ENCODE measurements at regions not wholly inside any gene's neighbourhood (a gene's known extent, or its start where the extent isn't known, plus 50 kb on each side); places are given as distances from the start of the nearest gene placed in this dataset.
"Not testable (repeated sequence)": the region's sequence is repeated elsewhere in the genome, so short reads cannot be mapped to it uniquely, and the experiment has no call there.

GRCh38 chr2:195106681-195107380, 550.2 kb upstream of the SLC39A10 start:
- no peaks in the 10 kb centered on the region for H3K36me3 Mint-ChIP-seq (ENCODE audit: insufficient read depth, unreplicated experiment)
- H3K4me1 Mint-ChIP-seq (ENCODE audit: insufficient read depth, unreplicated experiment), result no peaks in the 10 kb centered on the region
- DNase-seq (ENCODE audit: unreplicated experiment), result no peak
- CTCF ChIA-PET, result no interaction called here
- POLR2A ChIA-PET, result no interaction called here
- BruUV-seq (replicated peaks), result no TSS peak
- intact Hi-C loops (cut with micrococcal nuclease), result no loop called here
- TF ChIP-seq CTCF (IDR thresholded peaks at IDR 0.05; ENCODE audit: unreplicated experiment), result no peak
- peaks cover 6% of the 10 kb centered on the region for H3K9me3 Mint-ChIP-seq (ENCODE audit: unreplicated experiment)
- H3K4me3 Mint-ChIP-seq (ENCODE audit: unreplicated experiment), result no peak overlapping the region
- H3K27ac Mint-ChIP-seq (ENCODE audit: low read depth, unreplicated experiment), result no peak overlapping the region
- no peaks in the 10 kb centered on the region for H3K27me3 Mint-ChIP-seq (ENCODE audit: insufficient read depth, unreplicated experiment)

GRCh38 chr2:195105581-195105980, 551.4 kb upstream of the SLC39A10 start:
- H3K27ac Mint-ChIP-seq (ENCODE audit: low read depth, unreplicated experiment), result no peak overlapping the region
- BruUV-seq (replicated peaks), result no TSS peak
- no peaks in the 10 kb centered on the region for H3K36me3 Mint-ChIP-seq (ENCODE audit: insufficient read depth, unreplicated experiment)
- CTCF ChIA-PET, result no interaction called here
- no peak for DNase-seq (ENCODE audit: unreplicated experiment)
- peaks cover 6% of the 10 kb centered on the region for H3K9me3 Mint-ChIP-seq (ENCODE audit: unreplicated experiment)
- no peaks in the 10 kb centered on the region for H3K4me1 Mint-ChIP-seq (ENCODE audit: insufficient read depth, unreplicated experiment)
- H3K4me3 Mint-ChIP-seq (ENCODE audit: unreplicated experiment), result no peak overlapping the region
- intact Hi-C loops (cut with micrococcal nuclease), result no loop called here
- no peak for TF ChIP-seq CTCF (IDR thresholded peaks at IDR 0.05; ENCODE audit: unreplicated experiment)
- H3K27me3 Mint-ChIP-seq (ENCODE audit: insufficient read depth, unreplicated experiment), result no peaks in the 10 kb centered on the region
- POLR2A ChIA-PET, result interaction anchor here (0.7 kb wide), 1 partner anchor 1019 kb away, joined by 3 read pairs; no protein-coding TSS in a partner anchor

- no TSS peak for BruUV-seq (replicated peaks)
- DNase-seq (ENCODE audit: unreplicated experiment), result peak; percentile 55
Measured at GRCh38 chr2:195094330-195094729, 562.7 kb upstream of the SLC39A10 start.

GRCh38 chr2:195092341-195092740, 564.7 kb upstream of the SLC39A10 start:
- intact Hi-C loops (cut with micrococcal nuclease), result no loop called here
- CTCF ChIA-PET, result interaction anchor here (0.6 kb wide), 4 partner anchors 17 to 965 kb away, joined by 3 to 5 read pairs (median 3); no protein-coding TSS in a partner anchor
- no peak overlapping the region for H3K4me3 Mint-ChIP-seq (ENCODE audit: unreplicated experiment)
- H3K27ac Mint-ChIP-seq (ENCODE audit: low read depth, unreplicated experiment), result no peak overlapping the region
- no peak for TF ChIP-seq CTCF (IDR thresholded peaks at IDR 0.05; ENCODE audit: unreplicated experiment)
- POLR2A ChIA-PET, result interaction anchor here (0.7 kb wide), 1 partner anchor 57 kb away, joined by 3 read pairs; no protein-coding TSS in a partner anchor
- no TSS peak for BruUV-seq (replicated peaks)
- H3K36me3 Mint-ChIP-seq (ENCODE audit: insufficient read depth, unreplicated experiment), result no peaks in the 10 kb centered on the region
- no peak for DNase-seq (ENCODE audit: unreplicated experiment)
- no peaks in the 10 kb centered on the region for H3K27me3 Mint-ChIP-seq (ENCODE audit: insufficient read depth, unreplicated experiment)
- H3K9me3 Mint-ChIP-seq (ENCODE audit: unreplicated experiment), result no peaks in the 10 kb centered on the region
- no peaks in the 10 kb centered on the region for H3K4me1 Mint-ChIP-seq (ENCODE audit: insufficient read depth, unreplicated experiment)

More at GRCh38 chr2:195094330-195094729, 562.7 kb upstream of the SLC39A10 start:
- H3K9me3 Mint-ChIP-seq (ENCODE audit: unreplicated experiment), result no peaks in the 10 kb centered on the region
- CTCF ChIA-PET, result no interaction called here
- no peaks in the 10 kb centered on the region for H3K27me3 Mint-ChIP-seq (ENCODE audit: insufficient read depth, unreplicated experiment)
- intact Hi-C loops (cut with micrococcal nuclease), result no loop called here
- no peak overlapping the region for H3K27ac Mint-ChIP-seq (ENCODE audit: low read depth, unreplicated experiment)
- TF ChIP-seq CTCF (IDR thresholded peaks at IDR 0.05; ENCODE audit: unreplicated experiment), result no peak
- H3K4me3 Mint-ChIP-seq (ENCODE audit: unreplicated experiment), result no peak overlapping the region
- POLR2A ChIA-PET, result no interaction called here
- H3K36me3 Mint-ChIP-seq (ENCODE audit: insufficient read depth, unreplicated experiment), result no peaks in the 10 kb centered on the region
- H3K4me1 Mint-ChIP-seq (ENCODE audit: insufficient read depth, unreplicated experiment), result no peaks in the 10 kb centered on the region

GRCh38 chr2:195072806-195073205, 584.2 kb upstream of the SLC39A10 start:
- CTCF ChIA-PET; H3K36me3 Mint-ChIP-seq (ENCODE audit: insufficient read depth, unreplicated experiment); H3K9me3 Mint-ChIP-seq (ENCODE audit: unreplicated experiment); BruUV-seq (replicated peaks); POLR2A ChIA-PET; H3K27ac Mint-ChIP-seq (ENCODE audit: low read depth, unreplicated experiment); H3K27me3 Mint-ChIP-seq (ENCODE audit: insufficient read depth, unreplicated experiment); DNase-seq (ENCODE audit: unreplicated experiment); H3K4me1 Mint-ChIP-seq (ENCODE audit: insufficient read depth, unreplicated experiment); intact Hi-C loops (cut with micrococcal nuclease); H3K4me3 Mint-ChIP-seq (ENCODE audit: unreplicated experiment): not testable (repeated sequence)
